ENCODE measurements at regions not wholly inside any gene's neighbourhood (a gene's known extent, or its start where the extent isn't known, plus 50 kb on each side); places are given as distances from the start of the nearest gene placed in this dataset.

- DNase-seq (ENCODE audit: low spot score): no peak
Measured at GRCh38 chr6:99066044-99066443, 118.3 kb upstream of the FBXL4 start.

GRCh38 chr6:99064834-99065233 is 117.1 kb upstream of the FBXL4 start:
- DNase-seq (ENCODE audit: low spot score): no peak

- no peak for DNase-seq (ENCODE audit: low spot score)
Measured at GRCh38 chr6:99036672-99037071, 88.9 kb upstream of the FBXL4 start.

DNA sequence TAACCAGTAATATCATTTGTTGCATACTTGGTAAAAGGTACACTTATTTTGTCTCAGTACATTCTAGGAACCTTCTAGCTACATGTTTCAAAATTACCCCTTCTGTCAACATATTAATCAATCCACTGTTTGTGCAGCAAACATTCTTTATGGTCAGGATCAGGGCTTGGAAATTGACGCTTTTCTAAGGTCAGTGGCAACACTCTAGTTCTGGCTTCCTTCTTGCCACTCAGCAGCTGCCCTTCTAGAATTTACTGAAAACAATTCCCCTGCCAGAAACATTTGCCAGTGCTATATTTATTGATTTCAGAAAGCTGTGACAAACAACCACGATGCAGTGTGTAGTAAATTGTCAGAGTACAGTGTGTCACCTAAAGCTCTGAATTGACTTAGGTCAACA is 84.7 kb upstream of the FBXL4 start:
- no peak for DNase-seq (ENCODE audit: low spot score)

GRCh38 chr6:99031957-99032356 is 84.2 kb upstream of the FBXL4 start:
- DNase-seq (ENCODE audit: low spot score): no peak

GRCh38 chr6:99030915-99031314 is 83.2 kb upstream of the FBXL4 start:
- DNase-seq (ENCODE audit: low spot score): no peak

DNA sequence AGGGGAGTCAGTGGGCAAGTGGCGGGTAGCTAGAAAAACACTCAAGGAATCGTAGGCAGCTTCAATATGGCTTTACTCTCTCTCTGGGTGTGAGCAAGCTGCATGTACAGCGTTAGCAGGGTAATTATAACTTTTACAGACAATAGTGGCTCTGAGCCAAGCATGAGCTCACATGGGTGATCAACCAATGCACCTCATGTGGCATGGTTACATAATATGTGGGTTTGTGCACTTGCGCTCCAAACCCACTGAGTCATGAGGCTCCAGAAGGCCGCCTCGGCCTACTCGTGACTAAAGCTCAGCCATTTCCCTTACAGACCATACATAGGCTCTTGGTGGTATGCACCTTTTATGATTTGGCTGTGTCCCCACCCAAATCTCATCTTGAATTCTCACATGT is 78.4 kb upstream of the FBXL4 start:
- no peak for DNase-seq (ENCODE audit: low spot score)

DNA sequence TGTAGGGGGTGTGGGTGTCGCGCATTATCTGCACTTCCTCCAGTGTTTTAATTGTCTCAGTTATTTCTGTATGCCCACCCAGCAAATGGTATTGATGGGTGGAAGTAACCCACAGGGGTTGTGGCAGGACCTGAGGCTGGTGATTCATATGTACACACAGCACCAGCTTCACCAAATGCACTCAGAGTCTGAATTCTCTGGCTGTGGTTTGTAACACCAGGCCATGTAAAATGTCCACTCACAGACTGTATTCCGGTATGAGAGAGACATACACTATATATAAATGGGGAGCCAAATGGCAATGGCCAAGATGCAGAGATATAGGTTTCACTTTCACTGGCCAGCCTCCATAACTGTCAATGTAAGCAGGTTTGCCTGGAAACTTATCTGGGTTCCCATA is 76.3 kb upstream of the FBXL4 start:
- DNase-seq (ENCODE audit: low spot score): no peak

DNA sequence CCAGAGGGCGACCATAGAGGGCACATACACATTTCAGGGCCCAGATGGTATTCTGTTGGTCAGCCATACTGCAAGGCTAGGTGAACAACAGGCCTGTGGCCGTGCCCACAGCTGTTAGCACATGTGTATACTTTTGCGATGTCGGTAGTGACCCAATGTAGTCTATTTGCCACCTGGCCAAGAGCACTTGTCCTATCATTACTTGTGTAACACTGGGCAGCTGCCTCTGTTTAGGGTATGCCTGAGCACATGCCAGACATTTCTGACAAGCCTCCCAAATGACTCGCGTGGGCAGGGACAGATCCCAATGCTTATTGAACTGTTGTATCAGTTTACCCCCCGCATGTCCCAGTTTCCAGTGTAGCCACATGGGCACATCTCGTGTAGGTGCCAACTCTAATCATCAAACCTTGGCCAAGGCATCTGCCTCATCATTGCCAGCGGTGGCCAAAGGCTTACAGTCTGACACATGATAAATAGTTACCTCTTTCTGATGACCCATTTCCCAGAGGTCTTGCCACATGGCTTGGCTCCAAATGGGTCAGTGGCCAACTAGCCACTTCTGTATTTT is 74.4 kb upstream of the FBXL4 start:
- DNase-seq (ENCODE audit: low spot score): no peak

- no peak for DNase-seq (ENCODE audit: low spot score)
Measured at GRCh38 chr6:99019381-99019780, 71.6 kb upstream of the FBXL4 start.

DNA sequence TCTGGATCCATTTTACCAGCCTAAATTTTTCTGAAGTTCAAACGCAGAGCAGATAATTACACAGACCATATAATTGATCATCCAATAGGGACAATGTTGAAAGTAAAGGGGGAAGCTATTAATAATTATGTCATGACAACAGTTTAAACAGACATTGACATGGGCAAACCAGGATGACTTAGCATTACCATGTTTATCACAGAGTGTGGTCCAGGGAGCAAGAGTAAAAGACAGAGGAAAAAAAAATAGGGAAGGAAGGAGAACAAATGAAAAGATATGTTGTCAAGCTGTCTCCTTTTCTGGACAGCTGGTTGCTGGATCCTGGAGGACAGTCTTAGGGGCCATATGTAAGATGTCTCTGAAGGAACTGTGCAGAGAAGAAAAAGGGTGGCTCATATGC is 69.4 kb upstream of the FBXL4 start:
- no peak for DNase-seq (ENCODE audit: low spot score)

- DNase-seq (ENCODE audit: low spot score): no peak
Measured at GRCh38 chr6:99016355-99016754, 68.6 kb upstream of the FBXL4 start.

DNA sequence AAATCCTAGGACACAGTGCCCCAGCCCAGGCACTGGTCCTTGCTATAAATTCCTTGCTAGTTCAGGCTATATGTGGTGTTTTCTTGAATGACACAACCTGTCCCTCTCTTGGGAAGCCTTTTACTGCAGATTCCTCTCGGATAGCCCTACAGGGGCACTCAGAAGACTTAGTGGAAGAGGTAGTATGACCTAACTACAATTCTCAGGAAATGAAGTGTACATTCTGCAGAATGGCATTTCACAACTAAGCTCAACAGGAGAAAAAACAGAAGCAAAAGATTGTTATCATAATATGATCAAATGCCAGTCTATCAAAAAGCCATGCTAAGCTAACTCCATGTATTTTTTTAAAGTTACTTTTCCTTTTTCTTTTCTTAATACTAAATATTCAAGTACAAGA is 66.3 kb upstream of the FBXL4 start:
- no peak for DNase-seq (ENCODE audit: low spot score)

GRCh38 chr6:99013661-99014060 is 65.9 kb upstream of the FBXL4 start:
- no peak for DNase-seq (ENCODE audit: low spot score)

- DNase-seq (ENCODE audit: low spot score): peak; percentile 67
Measured at GRCh38 chr6:99013145-99013544, 65.4 kb upstream of the FBXL4 start.

DNA sequence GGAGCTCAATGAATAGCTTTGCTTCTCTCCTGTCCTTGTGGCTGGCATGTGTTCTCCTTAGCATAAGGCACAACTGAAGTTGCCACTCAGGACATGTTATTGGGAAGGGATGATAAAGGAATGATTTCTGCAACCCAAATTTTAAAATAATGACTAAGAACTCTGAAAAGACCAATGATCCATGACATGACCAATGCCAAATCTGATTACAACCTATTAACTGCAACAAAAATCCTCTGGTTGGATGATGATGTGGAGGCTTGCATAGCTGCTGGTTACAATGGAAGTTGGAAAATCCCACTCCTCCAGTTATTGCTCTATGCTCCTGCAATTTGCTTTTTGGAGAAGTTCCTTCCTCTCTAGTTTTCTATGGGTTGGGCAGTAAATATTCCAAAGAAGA is 63.4 kb upstream of the FBXL4 start:
- DNase-seq (ENCODE audit: low spot score): no peak

DNA sequence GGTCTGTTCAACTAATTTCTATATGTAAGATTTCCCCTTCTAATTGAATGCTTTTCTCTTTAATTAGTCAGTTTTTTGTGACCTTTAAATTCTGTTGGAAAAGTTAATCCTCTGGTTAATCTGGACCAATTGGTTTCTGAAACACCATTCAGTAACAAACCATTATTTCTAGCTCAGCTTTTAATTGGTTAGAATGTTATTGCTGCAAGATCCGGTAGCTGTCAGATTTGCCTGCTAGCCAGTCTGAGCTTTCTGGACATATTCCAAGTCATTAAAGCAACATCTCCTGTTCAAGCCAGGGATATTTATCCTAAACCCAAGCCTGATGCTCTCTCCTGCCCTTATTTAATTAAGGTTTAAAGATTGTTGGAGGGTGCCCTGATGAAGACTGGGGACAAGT is 55.1 kb upstream of the FBXL4 start:
- no peak for DNase-seq (ENCODE audit: low spot score)

DNA sequence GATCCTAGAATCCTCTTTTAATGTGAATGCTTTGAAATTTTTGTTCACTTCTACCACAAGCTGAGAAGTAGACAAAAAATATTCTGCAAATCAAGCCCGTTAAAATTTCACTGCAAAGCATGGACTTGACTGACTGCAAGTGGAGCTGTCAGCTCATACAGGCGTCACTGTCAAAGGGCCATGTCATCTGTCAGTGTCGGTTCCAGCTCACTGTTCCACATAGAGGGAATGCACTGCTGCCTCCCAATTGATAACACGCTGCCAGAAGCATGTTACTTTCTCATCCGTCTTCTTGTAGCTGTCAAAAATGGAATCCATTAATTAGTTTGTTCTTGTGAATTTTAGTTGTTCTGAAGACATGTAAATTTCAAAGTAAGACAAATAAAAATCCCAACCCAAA is 50.4 kb upstream of the FBXL4 start:
- DNase-seq (ENCODE audit: low spot score): no peak
